GM12875 (cell line): ENCODE measurements at regions not wholly inside any gene's neighbourhood (a gene's known extent, or its start where the extent isn't known, plus 50 kb on each side); places are given as distances from the start of the nearest gene placed in this dataset.

Source experiments
- H3K4me3 ChIP-seq: one replicate; pipeline ENCODE4 v1.5.1; 2011; ENCODE audit warnings: low read depth, low read length, control low read depth
- TF ChIP-seq, protein P1 (sequence below): IDR thresholded peaks from 2 replicates; pipeline ENCODE4 v1.5.1; 2011; ENCODE audit warnings: low read depth, mild to moderate bottlenecking, control low read depth, inconsistent platforms, low read length, moderate library complexity, borderline replicate concordance; ENCODE audit not compliant: insufficient read depth

DNA sequence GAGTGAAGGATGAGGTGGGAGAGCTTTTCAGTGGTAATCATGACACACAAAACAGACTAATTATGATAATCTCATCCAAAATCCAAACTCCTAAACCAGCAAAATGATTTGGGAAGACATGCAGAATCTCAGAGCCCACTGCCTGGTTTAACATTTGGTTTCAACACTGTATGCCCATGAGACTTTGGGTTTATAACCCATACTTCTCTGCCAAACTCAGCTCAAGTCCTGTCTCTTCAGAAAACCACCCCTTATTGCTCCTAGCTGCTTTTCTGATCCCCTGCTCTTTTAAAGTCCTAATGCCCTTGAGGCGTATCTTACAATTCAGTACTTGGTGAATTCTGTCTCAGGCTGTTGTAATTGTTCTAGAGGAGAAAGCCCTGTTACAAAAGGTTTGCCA, 593.0 kb upstream of the ID2 start:
- H3K4me3 ChIP-seq, result no peak overlapping the region
- TF ChIP-seq, protein P1, sequence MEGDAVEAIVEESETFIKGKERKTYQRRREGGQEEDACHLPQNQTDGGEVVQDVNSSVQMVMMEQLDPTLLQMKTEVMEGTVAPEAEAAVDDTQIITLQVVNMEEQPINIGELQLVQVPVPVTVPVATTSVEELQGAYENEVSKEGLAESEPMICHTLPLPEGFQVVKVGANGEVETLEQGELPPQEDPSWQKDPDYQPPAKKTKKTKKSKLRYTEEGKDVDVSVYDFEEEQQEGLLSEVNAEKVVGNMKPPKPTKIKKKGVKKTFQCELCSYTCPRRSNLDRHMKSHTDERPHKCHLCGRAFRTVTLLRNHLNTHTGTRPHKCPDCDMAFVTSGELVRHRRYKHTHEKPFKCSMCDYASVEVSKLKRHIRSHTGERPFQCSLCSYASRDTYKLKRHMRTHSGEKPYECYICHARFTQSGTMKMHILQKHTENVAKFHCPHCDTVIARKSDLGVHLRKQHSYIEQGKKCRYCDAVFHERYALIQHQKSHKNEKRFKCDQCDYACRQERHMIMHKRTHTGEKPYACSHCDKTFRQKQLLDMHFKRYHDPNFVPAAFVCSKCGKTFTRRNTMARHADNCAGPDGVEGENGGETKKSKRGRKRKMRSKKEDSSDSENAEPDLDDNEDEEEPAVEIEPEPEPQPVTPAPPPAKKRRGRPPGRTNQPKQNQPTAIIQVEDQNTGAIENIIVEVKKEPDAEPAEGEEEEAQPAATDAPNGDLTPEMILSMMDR, result no peak

DNA sequence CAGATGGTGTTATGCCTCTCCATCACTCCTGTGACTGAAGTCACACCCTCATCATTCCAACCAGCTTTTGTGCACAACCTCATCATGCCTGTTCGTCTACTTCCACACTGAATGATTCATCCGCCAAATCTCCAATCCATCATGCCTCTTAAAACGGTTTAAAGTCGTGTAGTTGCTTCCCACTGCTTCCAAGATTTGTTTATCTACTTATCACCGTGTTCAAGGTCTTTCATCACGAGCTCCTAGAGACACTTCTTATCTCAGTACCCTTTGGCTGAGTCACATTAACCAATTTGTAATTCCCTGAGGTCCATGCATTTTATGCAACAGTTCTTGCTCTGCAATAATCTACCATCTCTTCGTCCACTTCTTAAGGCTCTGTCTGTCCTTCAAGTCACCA, 592.3 kb upstream of the ID2 start:
- TF ChIP-seq, protein P1, result no peak
- H3K4me3 ChIP-seq, result no peak overlapping the region

DNA sequence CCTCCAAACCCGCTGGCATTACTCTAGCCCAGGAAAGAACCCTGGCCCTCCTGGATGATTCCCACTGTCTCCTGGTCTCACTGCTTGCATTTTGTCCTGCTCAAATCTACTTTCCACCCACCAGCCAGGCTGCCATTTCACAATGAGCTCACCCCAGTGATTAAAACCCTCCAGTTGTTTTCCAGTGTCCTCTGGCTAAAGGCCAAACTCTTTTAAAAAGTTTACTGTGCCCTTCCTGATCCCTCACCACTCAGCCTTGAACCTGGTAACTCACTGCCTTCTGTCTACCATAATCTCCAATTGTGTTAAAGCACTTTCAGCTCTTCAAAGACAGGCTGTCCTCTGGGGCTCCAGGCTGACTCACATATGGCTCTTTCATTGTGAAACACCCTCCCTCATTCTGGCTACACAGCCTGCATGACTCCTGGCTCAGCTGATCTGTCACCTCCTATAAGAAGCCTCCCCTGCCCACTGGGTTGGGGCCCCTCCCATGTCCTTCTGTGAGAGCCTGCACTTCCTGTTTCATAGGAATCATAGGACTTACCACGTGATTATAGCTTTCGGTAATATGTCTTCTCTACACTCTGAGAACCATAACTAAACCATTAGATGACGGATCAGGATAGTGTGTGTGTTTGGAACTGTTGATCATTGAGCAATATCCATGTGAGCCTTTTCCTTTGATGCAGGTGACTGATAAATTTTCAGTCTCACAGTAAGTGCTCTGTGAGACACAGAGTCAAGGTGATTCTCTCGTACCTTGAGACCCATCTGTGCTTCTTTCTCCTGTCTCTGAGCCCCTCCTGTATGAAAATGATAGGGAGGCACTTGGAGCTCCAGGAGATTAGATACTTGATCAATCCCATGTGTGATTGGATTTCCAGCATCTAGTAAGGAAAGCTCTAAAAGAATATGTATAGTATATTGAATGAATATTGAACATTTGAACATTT, 590.8 kb upstream of the ID2 start:
- TF ChIP-seq, protein P1, result no peak
- H3K4me3 ChIP-seq, result no peak overlapping the region

DNA sequence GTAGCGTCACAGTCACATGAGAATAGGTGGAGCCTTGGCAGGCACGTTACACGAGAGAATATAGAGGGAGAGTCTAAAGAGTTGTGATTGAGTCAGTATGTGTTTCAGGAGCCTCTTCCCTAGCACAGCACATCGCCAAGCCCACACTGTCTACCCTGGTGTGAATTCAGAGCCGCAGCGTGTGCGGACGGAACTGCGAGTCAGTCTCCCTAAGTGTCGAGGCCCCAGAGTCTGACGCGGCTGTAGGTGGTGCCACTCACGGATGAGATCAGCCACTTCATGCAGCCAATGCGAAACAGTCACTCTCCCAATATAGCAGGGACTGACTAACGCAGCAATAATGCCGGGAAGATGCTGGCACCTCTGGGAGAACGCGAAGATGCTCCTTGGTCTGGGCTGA, 587.3 kb upstream of the ID2 start:
- TF ChIP-seq, protein P1, result no peak
- H3K4me3 ChIP-seq, result no peak overlapping the region

DNA sequence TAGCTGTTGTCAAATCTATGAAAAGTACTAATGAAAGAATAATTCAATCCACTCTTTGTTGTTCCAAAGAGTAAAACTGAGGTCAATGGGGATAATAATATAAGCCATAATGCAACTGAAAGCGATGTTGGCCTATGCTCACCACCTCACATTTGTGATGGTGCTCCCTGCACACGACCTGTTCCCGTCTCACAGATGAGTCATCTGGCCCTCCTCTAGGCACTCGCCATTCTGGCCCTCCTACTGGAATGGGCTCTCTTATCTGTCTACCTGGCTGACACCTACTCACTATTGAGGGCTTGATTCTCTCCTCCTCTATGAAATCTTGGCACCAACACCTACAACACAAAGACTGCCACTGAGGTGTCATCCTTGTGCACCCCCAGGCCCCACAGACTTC, 585.9 kb upstream of the ID2 start:
- TF ChIP-seq, protein P1, result no peak
- no peak overlapping the region for H3K4me3 ChIP-seq

DNA sequence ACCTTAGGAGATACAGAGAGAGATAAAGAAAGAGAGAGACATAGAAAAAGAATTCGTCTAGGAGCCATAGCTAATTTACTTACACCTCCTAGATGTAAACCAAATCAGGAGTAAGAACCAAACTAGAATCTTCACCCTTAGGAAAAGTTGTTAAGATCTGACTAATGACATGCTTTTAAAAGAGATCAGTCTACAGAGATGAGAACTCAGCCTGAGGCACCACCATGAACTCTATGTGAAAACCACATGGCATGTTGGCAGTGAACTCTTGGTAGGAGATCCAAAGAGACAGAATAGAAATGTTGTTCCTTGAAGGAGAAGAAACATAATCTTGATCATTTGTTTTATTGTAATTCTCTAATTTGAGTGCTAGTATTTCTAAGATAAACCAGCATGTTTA, 585.4 kb upstream of the ID2 start:
- TF ChIP-seq, protein P1, result no peak
- H3K4me3 ChIP-seq, result no peak overlapping the region
